Neural progenitor cell (in vitro differentiated cells): ENCODE measurements at regions not wholly inside any gene's neighbourhood (a gene's known extent, or its start where the extent isn't known, plus 50 kb on each side); places are given as distances from the start of the nearest gene placed in this dataset.
"Not testable (repeated sequence)": the region's sequence is repeated elsewhere in the genome, so short reads cannot be mapped to it uniquely, and the experiment has no call there.

ENCODE experiments used
- EZH2 ChIP-seq: fragments of 200-600 bp; sonication (generic); IDR thresholded peaks from 2 replicates; pipeline ENCODE4 v1.6.1; 2017; ENCODE audit warnings: antibody characterized with exemption, mild to moderate bottlenecking, moderate library complexity
- EZH2phosphoT487 ChIP-seq: fragments of 200-600 bp; sonication (generic); IDR thresholded peaks from 2 replicates; pipeline ENCODE4 v1.6.1; 2017; ENCODE audit warnings: antibody characterized with exemption
- TF ChIP-seq, protein P1 (sequence below): fragments of 200-600 bp; sonication (generic); IDR thresholded peaks from 2 replicates; pipeline ENCODE4 v1.5.1; 2017; ENCODE audit warnings: antibody characterized with exemption, mild to moderate bottlenecking

DNA sequence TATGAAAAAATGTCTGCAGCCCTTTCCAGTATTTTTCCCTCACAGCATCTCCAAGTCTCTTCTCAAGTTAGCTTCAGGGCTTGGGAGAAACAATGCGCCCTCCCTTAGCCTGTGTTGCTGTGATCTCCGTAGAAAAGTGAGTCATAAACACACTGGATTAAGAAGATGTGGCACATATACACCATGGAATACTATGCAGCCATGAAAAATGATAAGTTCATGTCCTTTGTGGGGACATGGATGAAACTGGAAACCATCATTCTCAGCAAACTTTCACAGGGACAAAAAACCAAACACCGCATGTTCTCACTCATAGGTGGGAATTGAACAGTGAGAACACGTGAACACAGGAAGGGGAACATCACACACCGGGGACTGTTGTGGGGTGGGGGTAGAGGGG is 100.7 kb upstream of the CXorf51B start:
- TF ChIP-seq, protein P1, sequence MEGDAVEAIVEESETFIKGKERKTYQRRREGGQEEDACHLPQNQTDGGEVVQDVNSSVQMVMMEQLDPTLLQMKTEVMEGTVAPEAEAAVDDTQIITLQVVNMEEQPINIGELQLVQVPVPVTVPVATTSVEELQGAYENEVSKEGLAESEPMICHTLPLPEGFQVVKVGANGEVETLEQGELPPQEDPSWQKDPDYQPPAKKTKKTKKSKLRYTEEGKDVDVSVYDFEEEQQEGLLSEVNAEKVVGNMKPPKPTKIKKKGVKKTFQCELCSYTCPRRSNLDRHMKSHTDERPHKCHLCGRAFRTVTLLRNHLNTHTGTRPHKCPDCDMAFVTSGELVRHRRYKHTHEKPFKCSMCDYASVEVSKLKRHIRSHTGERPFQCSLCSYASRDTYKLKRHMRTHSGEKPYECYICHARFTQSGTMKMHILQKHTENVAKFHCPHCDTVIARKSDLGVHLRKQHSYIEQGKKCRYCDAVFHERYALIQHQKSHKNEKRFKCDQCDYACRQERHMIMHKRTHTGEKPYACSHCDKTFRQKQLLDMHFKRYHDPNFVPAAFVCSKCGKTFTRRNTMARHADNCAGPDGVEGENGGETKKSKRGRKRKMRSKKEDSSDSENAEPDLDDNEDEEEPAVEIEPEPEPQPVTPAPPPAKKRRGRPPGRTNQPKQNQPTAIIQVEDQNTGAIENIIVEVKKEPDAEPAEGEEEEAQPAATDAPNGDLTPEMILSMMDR, result not testable (repeated sequence)
- TF ChIP-seq EZH2, EZH2phosphoT487: not testable (repeated sequence)
